Epithelial cell of esophagus (primary cell): ENCODE measurements at regions not wholly inside any gene's neighbourhood (a gene's known extent, or its start where the extent isn't known, plus 50 kb on each side); places are given as distances from the start of the nearest gene placed in this dataset.

Experiments
- DNase-seq: peaks from one replicate; pipeline ENCODE4 v3.0.0; 2010; ENCODE audit warnings: low read depth
- H3K4me3 ChIP-seq: 2 replicates; pipeline ENCODE4 v1.5.1; 2011; ENCODE audit warnings: mild to moderate bottlenecking, low read length, control low read depth
- TF ChIP-seq, protein P1 (sequence below): IDR thresholded peaks from 2 replicates; pipeline ENCODE4 v1.5.1; 2011; ENCODE audit warnings: low read depth, mild to moderate bottlenecking, low read length, control low read depth, inconsistent platforms; ENCODE audit not compliant: insufficient read depth; ENCODE audit errors: missing control alignments

DNA sequence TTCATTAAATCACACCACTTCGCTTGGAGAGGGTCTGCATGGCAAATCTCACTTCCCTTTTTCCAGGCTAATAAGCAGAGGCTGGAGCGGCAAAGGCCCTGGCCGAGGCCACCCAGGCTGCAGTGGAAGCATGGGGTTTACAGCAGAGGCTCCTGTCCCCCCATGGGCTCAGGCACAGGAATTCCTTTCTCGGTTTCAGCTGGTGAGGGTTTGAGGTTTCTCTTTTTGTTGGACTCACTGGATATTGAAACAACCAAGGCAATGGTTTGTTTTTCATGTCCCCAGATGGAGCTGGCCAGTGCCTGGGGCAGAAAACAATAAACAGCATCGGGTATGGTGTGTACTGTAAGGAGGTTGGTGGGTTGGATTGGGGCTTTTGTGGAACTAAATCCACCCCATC lies 175.6 kb upstream of the RASGRP1 start:
- H3K4me3 ChIP-seq = no peak overlapping the region
- TF ChIP-seq, protein P1, sequence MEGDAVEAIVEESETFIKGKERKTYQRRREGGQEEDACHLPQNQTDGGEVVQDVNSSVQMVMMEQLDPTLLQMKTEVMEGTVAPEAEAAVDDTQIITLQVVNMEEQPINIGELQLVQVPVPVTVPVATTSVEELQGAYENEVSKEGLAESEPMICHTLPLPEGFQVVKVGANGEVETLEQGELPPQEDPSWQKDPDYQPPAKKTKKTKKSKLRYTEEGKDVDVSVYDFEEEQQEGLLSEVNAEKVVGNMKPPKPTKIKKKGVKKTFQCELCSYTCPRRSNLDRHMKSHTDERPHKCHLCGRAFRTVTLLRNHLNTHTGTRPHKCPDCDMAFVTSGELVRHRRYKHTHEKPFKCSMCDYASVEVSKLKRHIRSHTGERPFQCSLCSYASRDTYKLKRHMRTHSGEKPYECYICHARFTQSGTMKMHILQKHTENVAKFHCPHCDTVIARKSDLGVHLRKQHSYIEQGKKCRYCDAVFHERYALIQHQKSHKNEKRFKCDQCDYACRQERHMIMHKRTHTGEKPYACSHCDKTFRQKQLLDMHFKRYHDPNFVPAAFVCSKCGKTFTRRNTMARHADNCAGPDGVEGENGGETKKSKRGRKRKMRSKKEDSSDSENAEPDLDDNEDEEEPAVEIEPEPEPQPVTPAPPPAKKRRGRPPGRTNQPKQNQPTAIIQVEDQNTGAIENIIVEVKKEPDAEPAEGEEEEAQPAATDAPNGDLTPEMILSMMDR = no peak

DNA sequence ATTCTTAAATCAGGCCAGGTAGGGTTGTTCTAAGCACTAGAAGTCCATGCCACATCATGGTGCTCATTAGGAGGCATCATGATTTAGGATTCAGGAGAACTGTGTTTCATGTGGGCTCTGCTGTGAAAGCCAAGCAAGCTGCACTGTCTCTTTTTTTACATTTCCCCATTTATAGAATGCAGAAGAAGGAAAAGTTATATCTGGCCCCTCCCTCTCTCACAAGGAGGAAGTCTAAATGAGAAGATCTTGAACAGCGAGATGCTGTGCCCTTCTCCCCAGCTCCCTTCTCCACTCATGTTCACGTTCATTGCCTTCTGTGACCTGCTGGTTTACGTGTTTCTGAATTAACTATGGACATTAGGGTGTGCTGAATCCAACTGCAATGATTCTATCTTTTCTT lies 178.5 kb upstream of the RASGRP1 start:
- H3K4me3 ChIP-seq = no peak overlapping the region
- TF ChIP-seq, protein P1 = no peak
- no peak for DNase-seq

More for the DNA sequence above, 175.6 kb upstream of the RASGRP1 start:
- no peak for DNase-seq

DNA sequence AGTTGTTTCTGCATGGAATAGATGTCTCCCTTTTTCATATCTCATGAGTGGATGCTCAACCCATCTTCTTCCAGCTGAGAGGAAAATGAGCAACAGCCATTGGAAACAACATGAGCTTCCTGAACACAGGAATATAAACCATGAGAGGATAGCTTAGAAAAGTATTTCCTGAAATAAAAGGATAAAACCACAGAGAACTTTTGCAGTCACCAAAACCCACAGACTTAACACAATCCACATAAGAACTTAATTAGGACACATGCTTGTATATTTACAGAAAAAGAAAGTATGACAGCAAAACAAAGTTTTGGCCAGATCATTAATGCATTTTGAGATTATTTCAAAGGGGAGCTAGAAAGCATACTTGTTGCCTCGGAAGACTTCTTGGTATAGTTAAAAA lies 180.5 kb upstream of the RASGRP1 start:
- no peak for DNase-seq
- H3K4me3 ChIP-seq = no peak overlapping the region
- TF ChIP-seq, protein P1 = no peak

DNA sequence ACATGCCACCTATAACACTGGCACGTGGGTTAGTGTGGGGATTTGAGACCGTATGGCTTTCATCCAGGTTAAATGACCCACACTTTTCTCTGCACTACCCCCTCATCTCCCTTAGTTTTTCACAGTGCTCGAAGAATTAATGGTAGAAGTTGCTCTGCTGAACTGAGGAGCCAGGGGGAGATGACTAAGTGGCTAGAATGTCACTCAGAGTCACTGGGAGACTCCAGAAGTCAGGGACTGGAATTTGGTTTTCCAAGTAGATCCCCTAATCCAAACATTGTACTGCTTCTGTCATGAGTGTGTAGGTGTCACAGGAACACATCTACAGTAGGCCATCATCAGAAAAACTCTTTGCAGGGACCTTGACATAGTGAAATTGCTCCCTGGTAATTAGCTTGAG lies 181.0 kb upstream of the RASGRP1 start:
- TF ChIP-seq, protein P1 = no peak
- H3K4me3 ChIP-seq = no peak overlapping the region
- no peak for DNase-seq

DNA sequence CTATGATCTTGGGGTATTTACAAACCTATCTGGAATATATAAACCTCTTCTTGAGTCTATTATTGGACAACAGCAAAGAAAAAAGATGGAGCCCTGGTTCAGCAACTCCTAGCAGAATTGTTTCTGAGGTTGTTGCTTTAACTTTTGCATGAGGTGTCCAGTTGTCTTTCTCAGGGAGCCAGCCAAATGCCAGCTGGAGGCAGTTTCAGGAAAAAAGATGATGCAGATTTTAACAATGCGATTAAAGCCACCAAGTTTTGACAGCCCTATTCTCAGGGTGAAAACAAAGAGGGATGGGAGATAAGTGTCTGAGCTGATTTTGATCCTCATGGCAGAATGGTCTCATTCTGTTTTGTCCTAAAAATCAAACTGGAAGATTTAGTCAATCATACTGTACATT lies 181.6 kb upstream of the RASGRP1 start:
- DNase-seq = no peak
- no peak overlapping the region for H3K4me3 ChIP-seq
- TF ChIP-seq, protein P1 = no peak

DNA sequence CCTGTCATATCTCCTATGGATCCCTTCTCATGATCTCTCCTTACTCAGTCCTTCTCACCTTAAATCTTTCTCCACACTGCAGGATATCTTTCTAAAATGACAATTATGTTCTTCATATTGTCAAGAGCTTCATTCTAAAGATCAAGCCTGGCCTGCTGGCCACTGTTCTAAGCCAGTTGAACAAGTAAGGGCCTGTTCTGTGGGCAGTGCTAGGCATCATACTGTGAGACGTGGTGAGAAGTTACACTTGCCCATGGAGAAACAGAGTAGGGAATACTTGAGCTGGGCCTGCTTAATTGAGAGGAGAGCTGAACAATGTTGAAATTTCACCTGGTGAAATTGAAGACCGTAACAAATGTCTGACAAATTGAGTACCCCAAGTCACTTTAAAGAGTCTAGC lies 184.1 kb upstream of the RASGRP1 start:
- TF ChIP-seq, protein P1 = no peak
- H3K4me3 ChIP-seq = no peak overlapping the region
- peak; percentile 76 for DNase-seq

DNA sequence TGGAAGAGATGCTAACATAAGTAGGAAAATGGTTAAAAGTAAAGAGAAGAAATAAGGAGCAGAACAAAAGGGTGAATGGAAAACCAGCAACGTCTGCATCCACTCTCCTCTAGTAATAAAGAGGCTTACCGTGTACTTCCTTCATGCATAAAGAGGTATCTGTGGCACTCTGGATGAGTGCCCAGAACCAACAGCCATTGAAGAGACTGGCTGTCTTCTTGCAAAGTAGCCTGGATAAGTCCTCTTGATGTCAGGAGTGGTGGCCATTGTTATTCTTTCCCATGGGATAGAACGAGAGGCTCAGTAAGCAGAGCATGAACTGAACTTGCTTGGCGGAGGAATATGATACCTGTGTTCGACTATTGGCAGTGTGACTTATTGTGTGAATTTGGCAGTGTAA lies 186.2 kb upstream of the RASGRP1 start:
- TF ChIP-seq, protein P1 = no peak
- DNase-seq = peak; percentile 5

More for the DNA sequence above, 186.2 kb upstream of the RASGRP1 start:
- no peak overlapping the region for H3K4me3 ChIP-seq
